ENCODE measurements at regions not wholly inside any gene's neighbourhood (a gene's known extent, or its start where the extent isn't known, plus 50 kb on each side); places are given as distances from the start of the nearest gene placed in this dataset.
A peak's percentile ranks its signal among the peaks of the same experiment; 100 is the strongest.

- DNase-seq (ENCODE audit: low spot score) = no peak
- no peak for TF ChIP-seq CTCF (IDR thresholded peaks at IDR 0.05)
- no peak for ATAC-seq (ENCODE audit: low FRiP score)
These were observed 312.9 kb downstream of the TCERG1L start for GRCh38 chr10:130998642-130999041.

GRCh38 chr10:130999376-131000202 lies 311.9 kb downstream of the TCERG1L start:
- DNase-seq (ENCODE audit: low spot score) = no peak
- TF ChIP-seq CTCF (IDR thresholded peaks at IDR 0.05) = no peak
- peak; percentile 43 for ATAC-seq (ENCODE audit: low FRiP score)

GRCh38 chr10:131000244-131000643 lies 311.3 kb downstream of the TCERG1L start:
- TF ChIP-seq CTCF (IDR thresholded peaks at IDR 0.05) = no peak

GRCh38 chr10:131000743-131001142 lies 310.8 kb downstream of the TCERG1L start:
- no peak for TF ChIP-seq CTCF (IDR thresholded peaks at IDR 0.05)
- ATAC-seq (ENCODE audit: low FRiP score) (no peak), DNase-seq (ENCODE audit: low spot score) (no peak)

More at GRCh38 chr10:131000244-131000643, 311.3 kb downstream of the TCERG1L start:
- DNase-seq (ENCODE audit: low spot score) (no peak), ATAC-seq (ENCODE audit: low FRiP score) (no peak)

- ATAC-seq (ENCODE audit: low FRiP score) (no peak), DNase-seq (ENCODE audit: low spot score) (no peak)
- TF ChIP-seq CTCF (IDR thresholded peaks at IDR 0.05) = no peak
These were observed 310.1 kb downstream of the TCERG1L start for GRCh38 chr10:131001438-131001837.

GRCh38 chr10:131002031-131002861 lies 309.3 kb downstream of the TCERG1L start:
- ATAC-seq (ENCODE audit: low FRiP score) = no peak
- DNase-seq (ENCODE audit: low spot score) = no peak
- no peak for TF ChIP-seq CTCF (IDR thresholded peaks at IDR 0.05)
